SU-DHL-6 (cell line): ENCODE measurements at regions not wholly inside any gene's neighbourhood (a gene's known extent, or its start where the extent isn't known, plus 50 kb on each side); places are given as distances from the start of the nearest gene placed in this dataset.

ENCODE experiments used
- CTCF ChIP-seq: fragments of 200-600 bp; sonication (generic); IDR thresholded peaks from one replicate; pipeline ENCODE4 v1.5.1; 2017; ENCODE audit warnings: antibody characterized with exemption, mild to moderate bottlenecking, low read length, moderate library complexity; ENCODE audit not compliant: insufficient read depth, poor library complexity, severe bottlenecking
- EZH2phosphoT487 ChIP-seq: fragments of 200-600 bp; sonication (generic), shearing (Covaris generic); conservative IDR thresholded peaks from 2 replicates; pipeline ENCODE4 v1.6.1; 2018; ENCODE audit warnings: mild to moderate bottlenecking, antibody characterized with exemption, low read length, moderate library complexity, mixed read lengths

DNA sequence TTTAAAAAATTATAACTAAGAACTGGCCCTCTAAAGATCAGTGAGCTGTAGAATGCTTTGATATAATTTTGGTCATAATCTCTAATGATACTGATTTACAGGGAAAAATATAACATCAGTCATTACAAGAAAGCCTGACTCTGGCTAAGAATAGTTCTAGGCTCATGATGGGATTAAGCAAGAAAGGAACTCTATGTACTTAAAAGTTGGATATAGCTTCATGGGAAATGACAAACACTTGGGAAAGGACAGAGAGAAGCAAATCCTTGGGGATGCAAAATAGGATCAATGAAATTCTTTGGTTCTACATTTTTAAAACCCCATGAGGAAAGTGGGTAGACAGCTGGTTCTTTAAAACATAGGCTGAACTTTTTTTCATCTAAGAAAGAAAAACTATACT is 472.7 kb upstream of the NR2F2 start:
- TF ChIP-seq CTCF (no peak), EZH2phosphoT487 (no peak)
